GF-D8 (cell line): ENCODE measurements at regions not wholly inside any gene's neighbourhood (a gene's known extent, or its start where the extent isn't known, plus 50 kb on each side); places are given as distances from the start of the nearest gene placed in this dataset.
"Not testable (repeated sequence)": the region's sequence is repeated elsewhere in the genome, so short reads cannot be mapped to it uniquely, and the experiment has no call there.

Experiments used
- DNase-seq: peaks from one replicate; lab custom pipeline; 2025; lab: John Stamatoyannopoulos, UW

DNA sequence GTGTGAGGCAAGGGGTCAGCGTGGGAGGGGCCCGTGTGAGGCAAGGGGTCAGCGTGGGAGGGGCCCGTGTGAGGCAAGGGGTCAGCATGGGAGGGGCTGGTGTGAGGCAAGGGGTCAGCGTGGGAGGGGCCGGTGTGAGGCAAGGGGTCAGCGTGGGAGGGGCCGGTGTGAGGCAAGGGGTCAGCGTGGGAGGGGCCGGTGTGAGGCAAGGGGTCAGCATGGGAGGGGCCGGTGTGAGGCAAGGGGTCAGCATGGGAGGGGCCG, 119.2 kb downstream of the SEPTIN14 start:
- DNase-seq, result not testable (repeated sequence)

DNA sequence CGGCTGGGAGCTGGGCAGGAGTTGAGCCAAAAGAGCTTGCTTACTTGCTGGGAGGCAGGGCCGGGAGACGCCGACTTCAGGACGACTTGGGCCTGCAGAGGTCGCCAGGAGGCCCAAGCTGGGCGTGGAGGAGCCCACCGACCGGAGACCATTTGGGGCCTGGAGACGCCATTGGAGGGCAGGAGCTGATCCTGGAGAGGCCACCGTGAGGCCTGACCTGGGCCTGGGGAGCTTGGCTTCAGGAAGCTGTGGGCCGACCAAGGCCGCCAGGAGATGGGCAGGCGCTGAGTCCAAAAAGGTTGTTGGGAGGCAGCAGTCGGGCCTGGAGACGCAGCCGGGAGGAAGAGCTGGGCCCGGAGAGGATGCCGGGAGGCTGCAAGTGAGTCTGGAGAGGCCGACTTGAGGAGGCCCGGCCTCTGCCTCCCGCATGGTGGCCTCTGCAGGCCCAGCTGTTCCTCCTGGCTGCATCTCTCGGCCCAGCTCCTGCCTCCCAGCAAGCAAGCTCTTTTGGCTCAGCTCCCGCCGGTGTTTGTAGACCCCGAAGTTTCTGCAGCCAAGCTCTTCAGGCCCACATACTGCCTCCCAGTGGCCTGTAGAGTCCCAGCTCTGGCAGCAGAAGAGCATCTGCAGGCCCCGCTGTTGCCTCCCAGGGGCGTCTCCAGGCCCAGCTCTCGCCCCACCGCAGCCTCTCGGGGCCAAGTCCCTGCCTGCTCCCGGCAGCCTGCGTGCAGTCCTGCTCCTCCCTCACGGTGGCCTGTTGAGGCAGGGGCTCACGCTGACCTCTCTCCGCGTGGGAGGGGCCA, 119.7 kb downstream of the SEPTIN14 start:
- not testable (repeated sequence) for DNase-seq

DNA sequence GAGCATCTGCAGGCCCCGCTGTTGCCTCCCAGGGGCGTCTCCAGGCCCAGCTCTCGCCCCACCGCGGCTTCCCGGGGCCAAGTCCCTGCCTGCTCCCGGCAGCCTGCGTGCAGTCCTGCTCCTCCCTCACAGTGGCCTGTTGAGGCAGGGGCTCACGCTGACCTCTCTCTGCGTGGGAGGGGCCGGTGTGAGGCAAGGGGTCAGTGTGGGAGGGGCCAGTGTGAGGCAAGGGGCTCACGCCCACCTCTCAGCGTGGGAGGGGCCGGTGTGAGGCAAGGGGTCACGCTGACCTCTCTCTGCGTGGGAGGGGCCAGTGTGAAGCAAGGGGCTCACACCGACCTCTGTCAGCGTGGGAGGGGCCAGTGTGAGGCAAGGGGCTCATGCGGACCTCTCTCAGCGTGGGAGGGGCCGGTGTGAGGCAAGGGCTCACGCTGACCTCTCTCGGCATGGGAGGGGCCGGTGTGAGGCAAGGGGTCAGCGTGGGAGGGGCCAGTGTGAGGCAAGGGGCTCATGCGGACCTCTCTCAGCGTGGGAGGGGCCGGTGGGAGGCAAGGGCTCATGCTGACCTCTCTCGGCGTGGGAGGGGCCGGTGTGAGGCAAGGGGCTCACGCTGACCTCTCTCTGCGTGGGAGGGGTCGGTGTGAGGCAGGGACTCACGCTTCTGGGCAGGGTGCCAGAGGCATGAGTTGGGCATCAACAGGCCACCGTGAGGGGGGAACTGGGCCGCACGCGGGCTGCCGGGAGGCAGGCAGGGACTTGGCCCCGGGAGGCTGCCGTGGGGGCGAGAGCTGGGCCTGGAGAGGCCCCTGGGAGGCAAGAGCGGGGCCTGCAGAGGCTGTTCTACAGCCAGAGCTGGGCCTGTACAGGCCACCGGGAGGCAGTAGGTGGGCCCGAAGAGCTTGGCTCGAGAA, 120.6 kb downstream of the SEPTIN14 start:
- DNase-seq, result not testable (repeated sequence)

DNA sequence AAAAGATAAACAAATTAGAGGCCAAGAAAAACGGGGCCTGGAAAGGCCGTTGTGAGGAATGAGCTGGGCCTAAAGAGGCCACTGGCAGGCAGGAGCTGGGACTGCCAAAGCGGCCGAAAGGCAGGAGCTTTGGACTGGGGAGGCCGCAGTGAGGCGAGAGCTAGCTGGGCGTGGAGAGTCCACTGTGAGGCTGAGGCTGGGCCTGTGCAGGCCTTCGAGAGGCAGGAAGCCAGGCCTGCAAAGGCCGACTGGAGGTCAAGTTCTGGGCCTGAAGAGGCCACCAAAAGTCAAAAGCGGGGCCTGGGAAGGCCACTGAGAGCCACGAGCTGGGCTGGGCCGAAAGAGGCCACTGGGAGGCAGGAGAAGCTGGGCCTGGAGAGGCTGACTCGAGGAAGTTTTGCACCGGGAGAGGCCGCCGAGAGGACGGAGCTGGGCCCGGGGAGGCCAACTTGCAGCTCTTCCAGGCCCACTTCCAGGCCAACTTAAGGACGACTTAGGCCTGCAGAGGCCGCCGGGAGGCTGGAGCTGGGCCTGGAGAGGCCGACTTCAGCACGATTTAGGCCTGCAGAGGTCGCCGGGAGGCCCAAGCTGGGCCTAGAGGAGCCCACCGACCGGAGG, 121.8 kb downstream of the SEPTIN14 start:
- DNase-seq, result not testable (repeated sequence)

DNA sequence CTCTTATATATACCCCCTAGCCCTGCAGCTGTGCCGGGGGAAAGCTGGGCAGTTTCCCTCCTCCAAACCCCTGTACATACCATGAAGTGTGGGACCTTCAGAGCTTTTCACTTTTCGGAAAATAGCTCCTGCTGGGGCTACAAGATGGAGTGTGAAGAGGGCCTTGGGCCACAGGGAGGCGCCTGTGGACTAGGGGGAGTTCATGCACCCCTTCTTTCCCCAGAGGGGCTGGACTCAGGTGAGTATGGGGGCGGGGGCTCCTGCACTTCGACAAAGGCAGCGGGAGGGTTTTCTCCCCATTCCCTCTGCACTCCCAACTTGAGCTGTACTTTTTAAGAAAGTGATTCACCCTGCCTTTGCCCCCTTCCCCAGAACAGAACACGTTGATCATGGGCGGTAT, 122.5 kb downstream of the SEPTIN14 start:
- not testable (repeated sequence) for DNase-seq

DNA sequence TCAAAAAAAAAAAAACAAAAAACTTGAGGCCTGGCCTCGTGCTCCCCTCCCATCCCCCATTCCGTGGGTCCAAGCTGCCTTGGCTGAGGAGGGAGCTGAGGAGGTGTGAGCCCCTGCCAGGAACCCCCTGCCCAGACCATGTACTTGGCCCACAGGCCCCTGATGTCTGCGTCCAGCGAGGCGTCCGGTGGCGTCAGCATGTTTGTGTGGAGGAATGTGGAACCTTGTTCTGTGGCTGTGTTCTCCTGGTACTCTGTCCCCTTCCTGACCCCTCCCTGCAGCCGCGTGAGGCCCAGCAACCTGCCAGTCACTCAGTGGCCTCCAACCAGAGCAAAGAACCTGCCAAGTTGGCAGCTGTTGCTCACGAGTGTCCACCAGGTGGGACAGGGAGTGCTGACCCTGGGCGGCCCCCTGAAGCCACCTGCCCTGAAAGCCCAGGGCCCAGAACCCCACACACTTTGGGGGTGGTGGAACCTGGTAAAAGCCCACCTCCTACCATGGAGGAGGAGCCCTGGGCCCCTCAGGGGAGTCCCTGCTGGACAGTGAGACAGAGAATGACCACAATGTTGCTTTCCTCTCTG, 125.8 kb downstream of the SEPTIN14 start:
- DNase-seq, result not testable (repeated sequence)

DNA sequence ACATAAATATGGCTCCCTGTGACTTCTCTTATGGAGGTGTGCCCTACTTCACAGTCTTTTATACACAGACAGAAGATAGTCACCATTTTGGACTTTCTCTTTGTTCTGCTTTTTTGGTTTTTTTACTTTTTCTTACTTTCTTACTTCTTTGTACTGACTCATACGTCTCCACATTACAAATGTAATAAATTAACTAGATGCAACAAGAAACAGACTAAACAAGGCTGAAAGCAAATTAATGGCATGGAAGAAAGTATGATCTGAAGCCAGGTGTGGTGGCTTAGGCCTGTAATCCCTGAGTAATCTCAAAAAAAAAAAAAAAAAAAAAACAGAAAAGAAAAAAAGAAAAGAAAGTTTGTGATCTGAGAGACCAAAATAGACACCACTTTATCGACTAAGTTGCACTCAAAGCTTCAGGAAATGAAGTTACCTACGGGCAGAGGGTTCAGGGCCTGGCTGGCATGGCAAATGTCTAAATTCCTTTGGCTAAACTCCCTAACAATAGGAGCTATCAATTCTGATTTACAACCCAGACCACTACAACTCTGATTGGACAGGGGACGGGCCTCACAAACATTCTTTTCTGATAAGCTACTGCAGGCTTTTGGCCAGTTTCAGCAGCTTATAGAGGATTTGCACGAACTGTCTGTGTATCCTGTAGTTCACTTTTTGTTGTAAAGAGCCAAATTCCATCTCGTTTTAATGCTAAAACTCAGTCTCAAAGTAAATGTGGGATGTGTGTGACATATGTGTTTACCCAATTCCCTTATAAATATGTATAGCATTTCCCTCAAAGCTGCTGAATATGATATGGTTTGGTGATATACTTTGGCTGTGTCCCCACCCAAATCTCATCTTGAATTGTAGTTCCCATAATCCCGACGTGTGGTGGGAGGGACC, 129.1 kb downstream of the SEPTIN14 start:
- DNase-seq, result no peak

DNA sequence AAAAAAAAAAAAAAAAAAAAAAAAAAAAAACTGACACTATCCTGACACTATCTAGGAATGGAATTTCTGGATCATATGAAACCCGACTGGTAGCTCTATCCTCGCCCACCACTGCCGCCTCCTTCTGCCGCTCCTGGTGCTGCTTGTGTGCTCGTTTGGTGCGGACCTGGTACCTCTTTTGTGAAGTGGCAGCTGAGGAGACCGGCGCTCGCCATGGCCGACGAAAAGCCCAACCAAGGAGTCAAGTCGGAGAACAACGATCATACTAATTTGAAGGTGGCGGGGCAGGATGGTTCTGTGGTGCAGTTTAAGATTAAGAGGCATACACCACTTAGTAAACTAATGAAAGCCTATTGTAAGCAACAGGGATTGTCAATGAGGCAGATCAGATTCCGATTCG, 130.6 kb downstream of the SEPTIN14 start:
- DNase-seq, result no peak

DNA sequence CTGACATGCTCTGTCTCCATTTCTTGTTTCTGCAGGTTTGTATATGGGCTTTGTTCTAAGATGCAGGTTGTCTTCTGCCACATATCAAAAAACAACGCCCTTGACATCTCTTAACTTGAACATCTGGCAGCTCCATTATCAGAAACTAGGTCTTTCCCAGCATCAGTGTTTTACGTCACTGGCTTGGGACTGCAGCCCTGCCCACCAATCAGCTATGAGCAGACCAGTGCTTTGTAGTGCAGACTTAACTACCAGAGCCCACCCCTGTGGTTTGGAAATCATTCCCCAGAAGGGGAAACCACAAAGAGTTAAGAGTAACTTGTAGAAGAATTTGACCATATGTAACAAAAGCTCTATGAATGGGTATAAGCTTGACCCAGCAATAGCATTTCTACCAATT, 132.4 kb downstream of the SEPTIN14 start:
- no peak for DNase-seq

DNA sequence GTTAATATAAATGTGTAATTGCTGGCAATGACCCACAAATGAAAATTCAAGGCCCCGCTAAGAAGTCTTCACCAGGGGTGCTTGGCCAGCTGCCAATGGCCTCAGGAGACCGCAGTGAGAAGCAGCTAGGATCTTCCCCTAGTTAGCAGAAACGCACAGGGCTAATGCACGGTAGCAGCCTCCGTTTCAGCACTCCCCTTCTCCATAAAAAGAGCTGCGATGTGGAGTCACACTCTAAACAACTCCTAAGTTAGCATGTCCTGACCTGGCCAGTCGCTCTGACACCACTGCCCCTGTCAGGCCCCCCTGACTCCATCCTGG, 139.0 kb downstream of the SEPTIN14 start:
- DNase-seq, result no peak

DNA sequence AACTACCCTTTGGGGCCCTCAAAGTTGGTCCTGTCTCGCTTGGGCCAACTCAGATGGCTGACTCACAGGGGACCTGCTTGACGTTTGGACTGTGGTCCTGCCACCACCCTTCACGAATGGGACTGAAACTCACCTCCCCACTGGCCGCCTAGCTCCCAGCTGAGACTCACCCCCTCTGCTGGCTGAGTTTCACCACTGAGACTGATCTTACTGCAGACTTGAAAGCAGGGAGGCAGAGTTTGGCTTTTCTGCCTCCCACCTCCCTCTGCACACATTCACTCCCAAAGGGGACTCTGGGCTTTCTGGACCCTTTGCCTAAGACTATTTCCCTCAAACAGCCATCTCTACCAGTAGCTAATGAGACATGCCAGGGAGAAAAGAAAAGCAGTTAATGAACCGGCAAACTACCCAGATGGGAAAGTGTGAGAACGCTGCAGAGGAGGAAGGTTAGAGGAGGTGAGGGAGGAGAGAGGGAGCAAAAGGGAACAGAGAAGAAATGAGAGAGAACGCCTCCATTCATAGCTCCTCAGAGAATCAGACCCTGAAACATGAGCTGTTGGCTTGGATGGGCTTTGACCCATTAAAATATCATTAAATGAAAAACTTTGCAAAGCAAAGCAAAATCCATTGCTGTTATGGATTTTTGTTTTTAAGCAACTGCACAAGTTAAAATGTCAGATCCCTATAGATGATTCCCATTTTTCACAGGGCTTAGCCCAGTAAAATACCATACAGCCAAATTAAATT, 139.5 kb downstream of the SEPTIN14 start:
- not testable (repeated sequence) for DNase-seq

DNA sequence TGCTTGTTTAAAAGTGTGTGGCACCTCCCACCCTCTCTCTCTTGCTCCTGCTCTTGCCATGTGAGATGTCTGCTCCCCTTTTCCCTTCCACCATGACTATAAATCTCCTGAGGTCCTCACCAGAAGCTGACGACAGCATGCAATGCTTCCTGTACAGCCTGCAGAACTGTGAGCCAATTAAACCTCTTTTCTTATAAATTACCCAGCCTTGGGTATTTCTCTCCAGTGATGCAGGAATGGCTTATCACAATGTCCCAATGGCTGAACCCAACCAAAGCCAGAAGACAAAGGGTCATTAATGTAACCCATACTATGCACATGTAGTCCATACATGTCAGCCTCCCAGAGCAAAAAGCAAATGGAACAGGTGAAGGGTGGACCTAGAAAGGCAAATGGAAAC, 141.5 kb downstream of the SEPTIN14 start:
- DNase-seq, result not testable (repeated sequence)

DNA sequence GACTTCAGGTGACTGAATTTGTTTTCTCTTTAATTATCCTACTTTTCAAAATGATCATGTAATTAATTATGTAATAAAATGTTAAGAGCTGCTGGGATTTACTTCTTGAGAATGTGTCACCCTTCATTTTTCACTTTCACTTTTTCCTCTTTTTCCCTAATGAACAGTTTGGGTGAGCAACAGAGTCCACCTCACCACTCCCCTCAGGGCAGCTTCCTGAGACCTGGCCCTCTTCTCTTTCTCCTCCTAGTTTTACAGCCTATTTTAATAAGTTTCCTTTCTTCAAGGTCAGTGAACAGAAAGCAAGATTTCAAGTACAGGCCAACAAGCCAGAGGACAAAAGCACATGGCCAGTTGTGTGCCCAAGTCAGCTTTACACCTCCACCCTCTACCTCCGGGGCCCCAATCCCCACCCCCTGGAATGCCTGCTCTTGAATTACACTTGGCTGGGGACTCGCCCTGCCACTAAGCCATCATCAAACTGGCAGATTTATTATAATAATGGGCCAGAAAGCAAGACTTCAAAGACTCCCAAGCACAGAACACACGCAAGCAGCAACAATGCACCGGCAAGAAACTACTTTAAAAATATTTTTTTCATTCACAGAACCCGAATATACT, 143.1 kb upstream of the VOPP1 start:
- DNase-seq, result not testable (repeated sequence)

DNA sequence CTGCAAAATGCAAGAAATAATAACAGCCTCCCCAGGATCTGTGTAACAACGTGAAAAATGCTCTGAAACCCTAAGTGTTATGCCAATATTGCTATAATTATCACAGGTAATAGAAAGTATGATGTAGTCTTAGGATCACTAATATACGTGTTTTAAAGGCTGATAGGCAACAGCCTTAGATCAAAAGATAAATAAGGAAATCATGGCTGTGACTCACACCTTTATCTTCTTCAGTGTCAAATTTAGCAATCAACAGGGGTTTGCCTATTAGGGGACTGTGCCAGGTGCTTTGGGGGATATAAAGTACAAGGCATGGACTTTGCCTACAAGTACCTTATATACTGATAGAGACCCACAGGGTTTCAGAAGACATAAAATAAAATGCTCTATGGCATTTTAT, 142.1 kb upstream of the VOPP1 start:
- DNase-seq, result not testable (repeated sequence)

DNA sequence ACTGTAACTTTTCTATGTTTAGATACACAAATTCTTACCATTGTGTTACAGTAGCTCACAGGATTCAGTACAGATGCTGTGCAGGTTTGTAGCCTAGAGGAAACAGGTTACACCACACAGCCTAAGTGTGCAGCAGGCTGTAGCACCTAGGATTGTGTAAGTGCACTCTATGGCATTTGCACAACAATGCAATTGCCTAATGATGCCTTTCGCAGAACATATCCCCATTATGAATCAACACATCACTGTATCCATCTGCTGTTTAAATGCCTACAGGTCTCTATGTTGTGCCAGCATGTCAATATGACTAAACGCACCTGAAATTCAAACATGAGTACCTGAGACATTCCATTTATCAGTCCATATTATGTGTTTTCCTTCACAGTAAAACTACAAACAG, 138.0 kb upstream of the VOPP1 start:
- DNase-seq, result not testable (repeated sequence)

DNA sequence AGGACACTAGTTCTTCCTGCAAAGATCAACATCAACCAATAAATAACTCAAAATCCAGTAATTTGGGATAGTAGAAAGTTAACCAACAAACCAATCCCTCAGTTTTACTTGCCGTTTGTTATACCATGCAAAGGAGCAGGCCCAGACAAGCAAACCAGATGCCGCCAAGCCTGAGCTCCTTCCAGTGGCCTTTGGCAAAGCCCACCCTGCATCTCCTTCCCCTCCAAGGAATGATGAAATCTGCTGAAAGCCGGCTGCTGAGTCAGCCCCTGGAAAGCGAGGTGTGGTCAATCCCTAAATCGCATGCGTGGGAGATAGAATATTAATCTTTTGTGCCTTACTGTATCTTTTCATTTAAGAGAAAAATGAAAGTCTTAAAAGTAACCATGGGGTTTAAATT, 135.7 kb upstream of the VOPP1 start:
- not testable (repeated sequence) for DNase-seq

DNA sequence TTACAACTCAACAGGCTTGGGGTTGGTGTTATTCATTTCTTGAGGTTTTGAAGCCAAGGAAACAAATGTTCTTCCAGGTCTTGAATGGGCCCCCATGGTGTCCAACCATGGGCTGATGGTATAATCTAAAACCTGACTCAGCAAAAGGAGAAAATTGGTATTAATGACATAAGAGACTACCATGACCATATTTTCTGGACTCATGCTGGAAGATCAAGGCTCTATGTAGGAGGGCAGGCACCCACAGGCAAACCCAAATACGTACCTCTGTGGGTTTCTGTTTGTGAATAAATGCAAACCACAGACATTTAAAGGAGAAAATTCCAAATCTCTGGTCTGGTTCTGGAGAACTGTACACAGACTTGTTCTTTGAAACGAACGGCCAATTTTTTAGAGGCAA, 135.1 kb upstream of the VOPP1 start:
- not testable (repeated sequence) for DNase-seq

DNA sequence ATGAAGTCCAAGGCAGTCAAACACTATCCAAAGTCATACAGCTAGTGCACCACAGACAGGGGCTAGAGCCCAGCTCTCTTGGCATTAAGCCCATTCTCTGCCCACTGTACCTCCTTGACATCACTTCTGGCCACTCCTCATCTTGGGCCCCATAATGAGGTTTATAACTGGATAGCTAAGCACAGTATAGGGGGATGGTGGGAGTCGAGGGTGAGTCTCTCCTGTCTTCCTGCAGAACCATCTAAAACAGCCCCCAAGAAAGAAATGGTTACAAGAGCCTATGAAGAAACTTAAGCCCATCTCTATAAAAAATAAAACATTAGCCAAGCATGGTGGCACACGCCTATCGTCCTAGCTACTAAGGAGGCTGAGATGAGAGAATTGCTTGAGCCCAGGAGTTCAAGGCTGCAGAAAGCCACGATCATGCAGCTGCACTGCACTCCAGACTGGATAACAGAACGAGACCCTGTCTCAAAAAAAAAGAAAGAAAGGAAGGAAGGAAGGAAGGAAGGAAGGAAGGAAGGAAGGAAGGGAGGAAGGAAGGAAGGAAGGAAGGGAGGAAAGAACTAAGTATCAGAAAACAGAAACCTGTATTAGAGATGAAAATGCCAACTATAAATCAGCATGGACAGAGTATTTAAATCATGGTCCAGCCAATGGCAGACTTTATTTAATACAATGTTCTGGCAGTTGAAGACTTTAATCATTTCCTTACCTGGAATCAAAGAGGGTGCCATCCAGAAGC, 134.3 kb upstream of the VOPP1 start:
- DNase-seq, result not testable (repeated sequence)

DNA sequence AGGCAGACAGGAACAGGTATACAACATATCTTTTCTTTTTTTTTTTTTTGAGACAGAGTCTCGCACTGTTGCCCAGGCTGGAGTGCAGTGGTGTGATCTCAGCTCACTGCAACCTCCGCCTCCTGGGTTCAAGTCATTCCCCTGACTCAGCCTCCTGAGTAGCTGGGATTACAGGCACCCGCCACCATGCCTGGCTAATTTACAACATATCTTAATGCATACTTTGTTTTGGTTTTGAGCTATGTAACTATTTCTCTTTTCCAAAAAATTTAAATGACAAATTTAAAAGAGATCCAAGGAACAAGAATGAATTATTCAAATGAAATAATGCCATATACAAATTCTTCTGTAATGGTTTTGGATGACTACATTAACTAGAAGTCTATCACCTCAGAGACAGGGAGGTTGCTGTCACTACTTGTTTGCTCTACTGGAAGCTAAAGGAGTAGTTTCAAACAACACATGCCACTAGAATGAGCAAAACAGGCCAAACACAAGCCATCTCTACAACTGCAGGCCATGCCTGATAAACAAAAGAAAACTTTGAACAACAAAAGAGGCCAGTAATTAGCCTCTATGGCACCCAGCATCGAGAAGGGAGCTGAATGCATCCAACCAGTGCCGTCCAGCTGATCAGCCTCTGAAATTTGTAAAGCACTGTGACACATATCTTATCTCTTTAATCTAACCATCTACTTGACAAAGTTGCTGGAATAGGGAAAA, 133.6 kb upstream of the VOPP1 start:
- DNase-seq, result not testable (repeated sequence)
